ENCODE measurements at regions not wholly inside any gene's neighbourhood (a gene's known extent, or its start where the extent isn't known, plus 50 kb on each side); places are given as distances from the start of the nearest gene placed in this dataset.

- TF ChIP-seq CTCF (IDR thresholded peaks at IDR 0.05; ENCODE audit: insufficient read depth, low read depth, low read length), result no peak
- no peak overlapping the region for H3K4me3 ChIP-seq (ENCODE audit: low read depth, low read length)
- no peak for DNase-seq (ENCODE audit: low read depth)
These were observed 407.9 kb downstream of the MIAT start for GRCh38 chr22:27065279-27065678.

GRCh38 chr22:27066856-27067255 is 409.5 kb downstream of the MIAT start:
- no peak for DNase-seq (ENCODE audit: low read depth)
- no peak overlapping the region for H3K4me3 ChIP-seq (ENCODE audit: low read depth, low read length)
- no peak for TF ChIP-seq CTCF (IDR thresholded peaks at IDR 0.05; ENCODE audit: insufficient read depth, low read depth, low read length)

- H3K4me3 ChIP-seq (ENCODE audit: low read depth, low read length), result no peak overlapping the region
- no peak for DNase-seq (ENCODE audit: low read depth)
- TF ChIP-seq CTCF (IDR thresholded peaks at IDR 0.05; ENCODE audit: insufficient read depth, low read depth, low read length), result no peak
These were observed 410.7 kb downstream of the MIAT start for GRCh38 chr22:27068121-27068520.

GRCh38 chr22:27070594-27070993 is 413.2 kb downstream of the MIAT start:
- no peak for DNase-seq (ENCODE audit: low read depth)
- no peak for TF ChIP-seq CTCF (IDR thresholded peaks at IDR 0.05; ENCODE audit: insufficient read depth, low read depth, low read length)
- H3K4me3 ChIP-seq (ENCODE audit: low read depth, low read length), result no peak overlapping the region

- TF ChIP-seq CTCF (IDR thresholded peaks at IDR 0.05; ENCODE audit: insufficient read depth, low read depth, low read length), result no peak
- no peak for DNase-seq (ENCODE audit: low read depth)
- H3K4me3 ChIP-seq (ENCODE audit: low read depth, low read length), result no peak overlapping the region
These were observed 416.4 kb downstream of the MIAT start for GRCh38 chr22:27073601-27074425.

GRCh38 chr22:27075028-27075678 is 417.8 kb downstream of the MIAT start:
- no peak overlapping the region for H3K4me3 ChIP-seq (ENCODE audit: low read depth, low read length)
- TF ChIP-seq CTCF (IDR thresholded peaks at IDR 0.05; ENCODE audit: insufficient read depth, low read depth, low read length), result no peak
- no peak for DNase-seq (ENCODE audit: low read depth)

Measured in fibroblast of villous mesenchyme (primary cell).